ENCODE measurements at regions not wholly inside any gene's neighbourhood (a gene's known extent, or its start where the extent isn't known, plus 50 kb on each side); places are given as distances from the start of the nearest gene placed in this dataset.
"Not testable (repeated sequence)": the region's sequence is repeated elsewhere in the genome, so short reads cannot be mapped to it uniquely, and the experiment has no call there.

DNA sequence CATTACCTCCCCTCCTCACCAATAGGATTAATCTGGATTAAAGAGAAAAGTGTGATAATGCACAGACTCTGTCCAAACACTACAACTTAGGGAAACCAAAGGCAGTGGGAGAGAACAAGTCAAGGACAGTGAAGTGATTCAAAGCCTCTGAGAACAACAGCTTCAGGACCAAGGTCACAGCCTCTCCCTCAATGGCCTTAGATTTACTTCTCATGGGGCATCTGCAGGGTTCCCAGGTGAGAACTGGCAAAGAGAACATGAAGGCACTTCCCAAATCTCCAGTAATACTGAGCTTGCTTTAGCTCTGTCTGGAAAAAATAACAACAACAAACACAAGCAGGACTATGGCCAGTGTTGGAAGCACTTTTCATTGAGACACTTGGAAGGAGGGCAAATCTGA lies 99.8 kb upstream of the GOLGA6L22 start:
- not testable (repeated sequence) for DNase-seq

GRCh38 chr15:22359587-22359986 lies 99.1 kb upstream of the GOLGA6L22 start:
- DNase-seq: peak in 1 of 2 experiments; percentile 23

DNA sequence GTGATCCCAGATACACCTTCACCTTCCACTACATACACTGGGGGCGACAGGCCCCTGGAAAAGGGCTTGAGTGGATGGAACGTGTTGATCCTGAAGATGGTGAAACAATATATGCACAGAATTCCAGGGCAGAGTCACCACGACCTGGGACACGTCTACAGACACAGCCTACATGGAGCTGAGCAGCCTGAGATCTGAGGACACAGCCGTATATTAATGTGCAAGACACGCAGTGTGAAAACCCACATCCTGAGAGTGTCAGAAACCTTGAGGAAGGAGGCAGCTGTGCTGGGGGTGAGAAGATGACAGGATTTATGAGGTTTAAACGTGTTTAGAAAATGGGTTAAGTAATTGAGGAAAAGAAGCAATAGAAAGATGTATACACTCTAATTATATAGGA lies 98.0 kb upstream of the GOLGA6L22 start:
- DNase-seq: peak in 1 of 2 experiments; percentile 18

DNA sequence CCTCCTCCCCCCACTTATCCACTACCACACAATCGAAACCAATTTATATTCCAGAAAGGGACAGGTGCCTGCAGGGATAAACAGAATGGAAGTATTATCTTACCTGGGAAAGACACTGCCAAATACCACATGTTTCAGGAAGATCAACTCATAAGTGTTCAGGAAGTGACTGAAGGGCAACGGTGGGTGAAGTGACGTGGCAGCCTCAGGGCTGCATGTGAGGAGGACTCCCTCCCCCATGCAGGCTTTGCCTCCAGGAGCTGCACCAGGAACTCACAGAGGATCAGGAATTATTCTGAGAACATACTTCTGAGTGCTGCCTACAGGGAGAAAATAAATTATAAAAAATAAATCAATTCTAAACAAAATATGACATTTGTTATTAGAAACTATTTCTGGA lies 96.2 kb upstream of the GOLGA6L22 start:
- not testable (repeated sequence) for DNase-seq

DNA sequence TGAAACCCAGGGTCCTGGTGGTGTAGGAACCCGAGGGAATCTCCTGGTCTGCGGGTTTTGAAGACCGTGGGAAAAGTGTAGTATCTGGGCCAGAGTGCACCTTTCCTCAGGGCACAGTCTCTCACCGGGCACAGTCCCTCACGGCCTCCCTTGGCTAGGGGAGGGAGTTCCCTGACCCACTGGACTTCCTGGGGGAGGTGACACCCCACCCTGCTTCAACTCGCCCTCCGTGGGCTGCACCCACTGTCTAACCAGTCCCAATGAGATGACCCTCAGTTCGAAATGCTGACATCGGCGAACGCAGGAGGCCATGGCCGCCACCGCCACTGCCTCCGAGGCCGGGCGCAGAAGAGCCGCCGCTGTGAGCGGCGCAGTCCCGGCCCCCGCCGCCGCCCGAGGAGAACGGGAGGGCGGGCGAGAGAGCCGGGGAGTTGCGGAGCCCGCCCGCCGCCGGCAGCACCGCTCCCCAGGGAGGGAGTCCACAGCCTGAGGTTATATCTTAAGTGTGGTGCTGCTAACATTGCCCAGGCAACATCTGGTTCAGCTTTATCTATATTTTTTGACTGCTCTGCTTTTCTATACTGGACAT lies 87.4 kb upstream of the GOLGA6L22 start:
- not testable (repeated sequence) for DNase-seq

GRCh38 chr15:22374531-22374930 lies 84.2 kb upstream of the GOLGA6L22 start:
- DNase-seq: not testable (repeated sequence)

GRCh38 chr15:22375829-22376228 lies 82.9 kb upstream of the GOLGA6L22 start:
- DNase-seq: not testable (repeated sequence)

DNA sequence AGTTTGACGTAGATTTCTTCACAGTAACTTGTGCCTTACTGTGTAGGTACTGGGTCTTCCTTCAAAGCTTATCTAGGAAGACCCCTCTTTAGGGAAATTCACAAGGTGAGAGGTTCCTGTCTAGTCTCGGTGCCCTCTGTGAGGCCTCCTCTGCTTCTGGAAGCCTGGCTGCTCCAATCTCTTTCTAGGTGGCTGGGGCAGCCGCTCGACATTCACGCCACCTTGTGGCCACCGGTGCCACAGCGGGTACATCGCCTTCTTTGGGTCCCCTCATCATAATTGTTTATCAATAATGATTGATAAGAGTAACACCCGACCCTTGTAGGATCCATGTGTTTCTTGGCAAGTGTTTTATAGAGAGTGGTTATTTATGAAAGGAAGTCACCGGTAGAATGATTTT lies 80.8 kb upstream of the GOLGA6L22 start:
- DNase-seq: not testable (repeated sequence)

GRCh38 chr15:22387691-22388090 lies 71.0 kb upstream of the GOLGA6L22 start:
- DNase-seq: not testable (repeated sequence)

- DNase-seq: not testable (repeated sequence)
These were observed 70.3 kb upstream of the GOLGA6L22 start for GRCh38 chr15:22388365-22388764.

- DNase-seq: not testable (repeated sequence)
These were observed 57.5 kb upstream of the GOLGA6L22 start for GRCh38 chr15:22401207-22401606.

GRCh38 chr15:22401703-22402102 lies 57.0 kb upstream of the GOLGA6L22 start:
- not testable (repeated sequence) for DNase-seq

DNA sequence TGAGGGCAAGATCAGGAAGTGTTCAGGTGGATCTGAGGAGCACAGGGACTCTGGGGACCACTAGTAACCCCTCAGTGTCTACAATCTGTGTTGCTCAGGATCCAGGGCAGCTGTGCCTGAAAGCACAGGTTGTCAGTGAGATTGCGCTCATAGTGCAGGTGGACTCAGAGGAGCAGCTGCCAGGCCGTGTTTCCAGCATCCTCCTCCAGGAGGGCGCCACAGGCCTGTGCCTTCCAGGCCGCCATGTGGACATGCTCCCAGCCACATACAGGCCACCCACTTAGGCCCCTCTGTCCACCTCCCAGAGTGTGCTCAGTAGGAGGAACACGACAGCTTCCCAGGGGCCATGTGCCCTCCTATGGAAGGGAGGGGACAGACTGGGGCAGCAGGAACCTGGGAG lies 52.9 kb upstream of the GOLGA6L22 start:
- DNase-seq: not testable (repeated sequence)
